HG03039 (cell line): ENCODE measurements at regions not wholly inside any gene's neighbourhood (a gene's known extent, or its start where the extent isn't known, plus 50 kb on each side); places are given as distances from the start of the nearest gene placed in this dataset.
"Not testable (repeated sequence)": the region's sequence is repeated elsewhere in the genome, so short reads cannot be mapped to it uniquely, and the experiment has no call there.

Experiments
- ATAC-seq: cut with Tn5 transposase; IDR thresholded peaks from one replicate; pipeline ENCODE4 v1.9.1; 2021; ENCODE audit warnings: mild to moderate bottlenecking, moderate library complexity; ENCODE audit not compliant: unreplicated experiment

GRCh38 chr11:109480251-109480650 lies 58.3 kb downstream of the C11orf87 start:
- no peak for ATAC-seq

- ATAC-seq, result no peak
These were observed 64.1 kb downstream of the C11orf87 start for GRCh38 chr11:109486129-109486528.

DNA sequence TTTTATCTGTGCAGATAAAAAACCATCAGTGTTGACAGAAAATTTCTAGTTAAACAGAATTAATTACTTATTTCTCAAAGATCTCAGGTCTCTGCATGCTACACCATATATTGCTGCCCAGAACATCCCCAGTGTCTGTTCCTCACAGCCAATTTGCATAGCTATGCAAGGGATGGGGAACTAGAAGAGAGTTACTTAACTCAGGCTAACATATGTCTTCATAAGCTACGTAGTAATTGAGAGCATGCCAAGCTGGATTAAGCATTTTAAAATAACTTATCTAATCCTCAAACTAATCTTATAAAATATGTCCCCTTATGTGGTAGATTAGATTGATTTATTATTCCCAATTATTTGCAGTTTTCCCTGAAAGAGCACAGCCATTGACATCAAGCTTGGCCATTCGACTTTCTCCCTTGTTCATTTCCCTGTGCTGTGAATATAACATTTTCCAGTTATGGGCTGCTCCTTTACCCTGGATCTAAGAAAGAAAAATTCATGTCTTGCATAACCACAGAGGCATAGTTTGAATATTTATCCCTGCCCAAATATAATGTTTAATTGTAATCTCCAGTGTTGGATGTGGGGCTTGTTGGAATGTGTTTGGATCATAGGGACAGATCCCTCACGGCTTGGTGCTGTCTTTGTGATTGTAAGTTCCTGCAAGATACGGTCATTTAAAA lies 69.1 kb downstream of the C11orf87 start:
- no peak for ATAC-seq

DNA sequence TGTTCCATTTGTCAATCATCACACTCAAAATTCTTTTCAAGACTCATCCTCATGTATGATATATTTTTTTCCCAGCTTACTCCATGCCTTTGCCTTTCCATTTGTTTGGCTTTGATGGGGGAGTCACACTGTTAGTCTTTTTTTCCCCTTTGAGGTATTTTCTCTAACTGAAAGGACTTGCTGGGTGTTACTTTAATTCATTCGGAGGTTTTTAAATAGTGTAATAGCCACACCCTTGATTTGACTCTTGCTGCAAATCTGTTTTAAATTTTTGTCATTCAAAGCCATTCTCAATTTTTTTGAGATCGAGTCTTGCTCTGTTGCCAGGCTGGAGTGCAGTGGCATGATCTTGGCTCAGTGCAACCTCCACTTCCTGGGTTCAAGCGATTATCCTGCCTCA lies 84.1 kb downstream of the C11orf87 start:
- ATAC-seq, result no peak

GRCh38 chr11:109507331-109507730 lies 85.3 kb downstream of the C11orf87 start:
- ATAC-seq, result no peak

- ATAC-seq, result no peak
These were observed 86.0 kb downstream of the C11orf87 start for GRCh38 chr11:109507836-109508561.

DNA sequence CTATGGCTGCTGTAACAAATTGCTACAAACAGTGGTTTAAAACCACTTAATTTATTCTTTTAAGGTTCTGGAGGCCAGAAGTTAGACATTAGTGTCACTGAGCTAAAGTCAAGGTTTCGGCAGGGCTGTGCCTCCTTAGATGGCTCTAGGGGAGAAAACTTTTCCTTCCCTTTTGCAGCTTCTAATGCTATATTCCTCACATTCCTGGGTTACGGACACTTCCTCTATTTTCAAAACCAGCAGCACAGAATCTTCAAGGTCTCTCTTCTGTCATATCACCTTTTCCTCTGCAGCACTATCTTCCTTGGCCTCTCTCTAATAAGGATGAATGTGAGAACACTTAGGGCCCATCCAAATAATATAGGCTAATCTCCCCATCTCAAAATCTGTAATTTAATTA lies 87.0 kb downstream of the C11orf87 start:
- ATAC-seq, result no peak

GRCh38 chr11:109510316-109510715 lies 88.3 kb downstream of the C11orf87 start:
- ATAC-seq, result no peak

GRCh38 chr11:109511598-109511997 lies 89.6 kb downstream of the C11orf87 start:
- no peak for ATAC-seq

GRCh38 chr11:109512249-109512648 lies 90.3 kb downstream of the C11orf87 start:
- ATAC-seq, result no peak

DNA sequence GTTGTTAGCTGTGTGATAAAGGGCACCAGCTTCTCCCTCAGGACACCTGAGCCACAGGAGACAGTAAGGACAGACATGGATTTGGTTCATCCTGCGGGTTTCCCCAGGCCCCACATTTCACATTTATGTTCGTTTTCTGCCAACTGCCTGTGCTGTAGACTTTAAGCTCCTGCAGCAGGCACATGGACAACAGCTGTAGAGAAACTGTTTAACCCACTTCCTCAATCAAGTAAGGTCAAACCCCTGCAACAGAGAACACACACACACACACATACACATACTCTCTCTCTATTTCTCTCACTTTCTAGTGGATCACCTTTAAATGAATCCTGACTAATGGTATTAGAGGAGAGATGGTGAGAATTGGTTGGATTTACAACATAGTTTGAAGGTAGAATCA lies 90.7 kb downstream of the C11orf87 start:
- ATAC-seq, result no peak

GRCh38 chr11:109514313-109515018 lies 92.5 kb downstream of the C11orf87 start:
- ATAC-seq, result no peak

DNA sequence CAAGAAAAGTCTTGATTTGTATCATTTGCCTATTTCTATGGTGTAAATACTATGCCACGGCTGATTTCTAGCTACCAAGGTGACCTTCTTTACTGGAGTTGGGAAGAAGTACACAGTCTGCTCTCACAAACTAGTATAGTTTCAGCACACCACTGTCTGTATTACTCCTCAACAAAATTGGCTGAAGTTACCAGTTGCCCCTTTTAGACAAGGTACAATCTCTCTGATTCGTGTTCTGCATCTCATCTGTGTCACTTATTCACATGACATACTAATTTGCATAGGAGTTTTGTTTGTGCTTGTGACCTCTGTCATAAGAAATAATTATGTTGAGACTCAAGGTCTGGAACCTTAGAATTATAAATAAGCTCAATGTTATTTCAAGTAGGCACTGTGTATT lies 97.3 kb downstream of the C11orf87 start:
- no peak for ATAC-seq

GRCh38 chr11:109521571-109522086 lies 99.6 kb downstream of the C11orf87 start:
- ATAC-seq, result no peak

DNA sequence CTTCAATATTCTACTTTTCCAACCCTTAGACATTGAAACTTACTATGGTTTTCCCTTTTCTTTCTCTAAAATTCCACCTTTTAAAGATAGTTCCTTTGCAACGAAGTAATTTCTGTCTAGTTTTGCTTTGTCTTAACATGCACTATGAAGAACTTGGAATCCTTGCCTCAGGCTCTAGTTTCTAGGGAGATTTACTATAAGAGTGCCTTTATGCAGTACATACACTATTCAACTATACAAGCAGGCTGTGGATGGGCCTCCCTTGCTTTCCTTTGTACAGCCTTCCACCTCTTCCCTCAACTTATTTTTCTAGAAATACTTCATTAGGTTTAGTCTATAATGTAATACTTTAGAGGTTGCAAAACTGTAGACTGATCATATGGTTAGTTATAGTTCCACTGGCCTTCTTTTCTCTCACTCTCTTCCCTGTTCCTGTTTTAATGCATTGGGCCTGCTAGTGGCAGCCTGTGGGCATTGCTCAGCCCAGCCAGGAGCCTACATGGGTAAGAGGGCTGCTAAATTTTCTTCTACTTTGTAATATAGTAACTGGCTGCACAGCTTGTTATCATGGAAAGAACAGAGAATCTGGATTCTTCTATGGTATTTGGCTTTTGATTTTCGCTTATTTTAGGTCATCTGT lies 100.2 kb downstream of the C11orf87 start:
- no peak for ATAC-seq

DNA sequence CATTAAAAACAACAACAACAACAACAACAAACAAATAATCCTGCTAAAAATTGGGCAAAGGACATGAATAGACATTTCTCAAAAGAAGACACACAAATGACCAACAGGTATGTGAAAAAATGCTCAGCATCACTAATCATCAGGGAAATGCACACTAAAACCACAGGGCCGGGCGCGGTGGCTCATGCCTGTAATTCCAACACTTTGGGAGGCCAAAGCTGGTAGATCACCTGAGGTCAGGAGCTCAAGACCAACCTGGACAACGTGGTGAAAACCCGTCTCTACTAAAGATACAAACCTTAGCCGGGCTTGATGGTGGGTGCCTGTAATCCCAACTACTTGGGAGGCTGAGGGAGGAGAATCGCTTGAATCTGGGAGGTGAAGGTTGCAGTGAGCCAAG lies 103.6 kb downstream of the C11orf87 start:
- not testable (repeated sequence) for ATAC-seq

GRCh38 chr11:109526061-109526460 lies 104.1 kb downstream of the C11orf87 start:
- ATAC-seq, result no peak

DNA sequence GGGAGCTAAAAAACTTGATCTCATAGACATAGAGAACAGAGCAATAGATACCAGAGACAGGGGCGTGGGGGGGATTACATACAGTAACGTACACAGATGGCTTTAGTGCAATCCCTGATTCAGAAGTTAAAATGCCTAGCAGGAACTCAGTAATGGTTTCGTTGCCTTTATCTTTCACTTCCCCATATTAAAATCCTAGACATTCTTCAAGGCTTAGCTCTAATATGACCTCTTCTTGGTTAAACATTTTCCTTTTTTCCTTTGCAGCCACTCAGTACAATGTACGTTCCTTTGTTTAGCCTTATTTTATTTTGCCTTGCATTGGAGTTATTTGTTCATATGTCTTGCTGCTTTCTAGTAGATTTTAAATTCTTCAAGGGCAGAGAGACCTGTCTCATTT lies 104.9 kb downstream of the C11orf87 start:
- no peak for ATAC-seq

DNA sequence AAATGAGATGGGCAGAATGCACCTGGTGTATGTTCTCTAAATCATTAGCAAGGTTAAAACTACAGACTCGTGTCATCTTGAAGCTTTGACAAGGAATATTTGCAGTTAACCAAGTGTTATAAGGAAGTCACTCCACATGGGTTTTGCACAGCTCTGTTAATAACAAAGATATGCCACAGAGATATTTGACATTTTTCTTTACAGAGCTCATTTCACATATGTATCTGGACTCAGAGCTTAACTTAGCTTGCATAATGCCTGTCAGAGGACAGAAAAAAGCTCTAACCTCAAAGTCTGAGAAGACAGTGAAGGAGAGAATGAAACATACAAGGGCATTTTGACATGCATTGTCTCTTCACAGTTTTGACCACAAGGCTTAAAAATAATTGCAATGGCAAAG lies 105.5 kb downstream of the C11orf87 start:
- no peak for ATAC-seq

DNA sequence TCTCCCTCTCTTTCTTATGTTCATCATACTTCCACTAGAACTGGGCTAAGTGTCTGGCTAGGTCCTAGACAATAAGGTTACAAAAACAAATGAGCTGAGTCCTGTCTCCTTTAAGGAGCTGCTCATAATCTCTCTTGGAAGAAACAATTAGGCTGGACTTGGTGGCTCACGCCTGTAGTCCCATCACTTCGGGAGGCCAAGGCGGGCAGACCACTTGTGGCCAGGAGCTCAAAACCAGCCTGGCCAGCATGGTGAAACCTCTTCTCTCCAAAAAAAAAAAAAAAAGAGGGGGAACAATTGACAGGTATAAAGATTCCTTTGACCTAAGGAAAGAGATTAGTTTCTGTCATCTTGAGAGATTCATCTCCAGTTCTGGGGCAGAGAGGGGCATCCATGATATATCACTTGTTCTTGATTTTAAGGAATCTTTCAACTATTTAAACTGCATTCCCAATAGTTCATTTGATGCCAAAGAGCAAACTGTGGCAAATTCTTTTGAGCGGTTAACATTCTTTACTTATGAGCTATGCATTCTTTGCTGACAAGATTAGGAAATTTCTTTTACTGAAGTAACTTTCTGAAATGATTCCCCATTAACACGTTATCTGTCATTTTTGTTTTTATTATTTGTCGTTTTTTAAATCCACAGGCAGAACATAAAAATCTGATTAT lies 125.5 kb downstream of the C11orf87 start:
- ATAC-seq, result no peak

DNA sequence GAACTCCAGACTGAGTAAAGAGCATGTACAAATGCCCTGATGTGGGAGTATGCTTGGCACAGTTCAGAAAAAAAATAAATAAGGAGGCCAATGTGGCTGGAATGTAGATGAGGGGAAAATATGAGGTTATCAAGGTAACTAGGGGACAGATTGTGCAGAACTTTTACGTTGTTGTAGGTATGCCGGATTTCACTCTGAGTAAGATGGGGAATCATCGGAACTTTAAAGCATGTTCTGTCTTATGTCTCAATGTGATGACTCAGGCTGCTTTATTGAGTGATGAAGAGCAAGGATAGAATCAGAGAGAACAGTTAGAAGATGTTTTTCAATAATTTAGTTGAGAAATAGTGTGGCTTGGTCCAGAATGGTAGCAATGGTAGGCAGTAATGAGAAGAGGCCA lies 130.4 kb downstream of the C11orf87 start:
- ATAC-seq, result no peak
